Stimulated activated CD4-positive, alpha-beta T cell treated with anti-CD3 and anti-CD28 coated beads, Interleukin-12 subunit alpha, Interleukin-12 subunit beta, amount 100 ng/mL, for 4 hours (primary cell): ENCODE measurements at regions not wholly inside any gene's neighbourhood (a gene's known extent, or its start where the extent isn't known, plus 50 kb on each side); places are given as distances from the start of the nearest gene placed in this dataset.
A peak's percentile ranks its signal among the peaks of the same experiment; 100 is the strongest.

Source experiments
- DNase-seq: peaks from one replicate; pipeline ENCODE4 v3.0.0-alpha.2; 2020

DNA sequence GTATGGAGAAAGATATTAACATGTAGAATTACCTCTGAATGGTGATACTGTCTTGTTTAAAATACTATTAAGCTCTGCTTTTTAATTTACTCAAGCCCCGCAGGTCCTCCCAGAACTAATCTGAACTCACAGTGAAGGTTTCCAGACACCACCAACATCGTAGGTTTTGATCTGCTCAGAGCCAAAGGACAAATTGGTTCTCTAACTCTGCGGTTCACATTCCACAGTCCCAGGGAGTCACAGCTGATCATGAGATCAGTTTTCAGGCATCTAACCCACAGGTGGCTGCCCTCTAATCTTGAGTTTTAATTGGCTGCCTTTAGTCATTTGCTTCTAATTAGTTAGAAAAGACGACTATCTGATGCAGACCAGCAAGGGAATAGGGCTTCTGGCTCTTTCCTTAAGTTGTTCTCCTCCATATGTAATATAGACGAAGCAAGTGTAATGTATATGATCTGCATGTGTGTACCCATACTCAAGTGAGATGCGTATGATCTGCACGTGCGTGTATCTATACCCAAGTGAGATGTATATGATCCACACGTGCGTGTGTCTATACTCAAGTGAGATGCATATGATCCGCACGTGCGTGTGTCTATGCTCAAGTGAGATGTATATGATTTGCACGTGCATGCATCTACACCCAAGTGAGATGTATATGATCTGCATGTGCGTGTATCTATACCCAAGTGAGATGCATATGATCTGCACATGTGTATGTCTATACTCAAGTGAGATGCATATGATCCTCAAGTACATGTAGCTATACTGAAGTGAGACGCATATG is 331.5 kb upstream of the NPVF start:
- no peak for DNase-seq

GRCh38 chr7:25562673-25563182 is 334.4 kb upstream of the NPVF start:
- no peak for DNase-seq

- DNase-seq, result no peak
These were observed 336.7 kb upstream of the NPVF start for GRCh38 chr7:25565002-25565401.

- DNase-seq, result peak; percentile 48
These were observed 337.7 kb upstream of the NPVF start for GRCh38 chr7:25565949-25566348.

DNA sequence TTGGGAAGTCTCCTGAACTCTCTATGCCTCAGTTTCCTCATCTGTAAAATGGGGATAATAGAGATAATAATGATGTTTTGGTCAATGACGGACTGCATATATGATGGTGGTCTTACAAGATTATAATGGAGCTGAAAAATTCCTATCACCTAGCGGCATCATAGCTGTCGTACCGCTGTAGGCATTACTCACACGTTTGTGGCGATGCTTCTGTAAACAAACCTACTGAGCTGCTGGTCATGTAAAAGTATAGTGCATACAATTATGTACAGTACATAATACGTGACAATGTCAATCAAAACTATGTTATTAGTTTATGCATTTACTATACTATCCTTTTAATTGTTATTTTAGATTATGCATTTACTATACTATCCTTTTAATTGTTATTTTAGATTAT is 339.1 kb upstream of the NPVF start:
- DNase-seq, result no peak

DNA sequence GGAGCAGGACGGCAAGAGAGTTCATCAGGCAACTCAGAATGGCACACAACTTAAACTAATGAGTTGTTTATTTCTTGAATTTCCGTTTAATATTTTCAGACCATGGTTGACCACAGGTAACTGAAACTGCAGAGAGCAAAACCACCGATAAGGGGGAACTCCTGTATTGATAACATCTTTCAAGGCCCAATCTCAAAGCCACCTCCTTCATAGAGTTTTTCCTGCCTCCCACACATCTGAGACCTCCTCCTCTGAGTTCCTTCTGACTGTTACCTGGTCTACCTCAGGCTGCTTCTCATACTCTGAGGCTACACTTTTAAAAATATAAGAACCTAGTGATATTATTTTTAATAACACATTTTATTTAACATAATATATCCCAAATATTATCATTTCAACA is 341.5 kb upstream of the NPVF start:
- no peak for DNase-seq

- DNase-seq, result no peak
These were observed 344.1 kb upstream of the NPVF start for GRCh38 chr7:25572423-25572822.

DNA sequence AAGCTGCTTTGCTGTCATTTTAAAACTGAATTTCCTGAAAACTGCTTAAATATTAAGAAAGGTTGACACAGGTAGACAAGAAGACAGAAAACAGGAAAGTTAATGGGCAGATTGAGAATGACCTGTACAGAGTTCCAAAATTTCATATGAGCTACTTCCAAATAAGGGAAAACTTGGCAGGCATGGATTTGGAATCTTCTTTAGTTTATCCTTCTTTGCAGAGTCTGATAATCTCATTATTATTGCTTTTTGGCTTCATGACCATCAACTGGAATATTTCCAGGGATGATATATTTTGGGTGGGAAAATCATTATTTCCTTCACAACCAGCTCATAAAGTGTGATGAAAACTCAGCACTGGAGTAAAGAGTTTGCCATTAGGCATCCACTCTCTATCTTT is 346.5 kb upstream of the NPVF start:
- no peak for DNase-seq

- no peak for DNase-seq
These were observed 347.3 kb upstream of the NPVF start for GRCh38 chr7:25575634-25576033.

DNA sequence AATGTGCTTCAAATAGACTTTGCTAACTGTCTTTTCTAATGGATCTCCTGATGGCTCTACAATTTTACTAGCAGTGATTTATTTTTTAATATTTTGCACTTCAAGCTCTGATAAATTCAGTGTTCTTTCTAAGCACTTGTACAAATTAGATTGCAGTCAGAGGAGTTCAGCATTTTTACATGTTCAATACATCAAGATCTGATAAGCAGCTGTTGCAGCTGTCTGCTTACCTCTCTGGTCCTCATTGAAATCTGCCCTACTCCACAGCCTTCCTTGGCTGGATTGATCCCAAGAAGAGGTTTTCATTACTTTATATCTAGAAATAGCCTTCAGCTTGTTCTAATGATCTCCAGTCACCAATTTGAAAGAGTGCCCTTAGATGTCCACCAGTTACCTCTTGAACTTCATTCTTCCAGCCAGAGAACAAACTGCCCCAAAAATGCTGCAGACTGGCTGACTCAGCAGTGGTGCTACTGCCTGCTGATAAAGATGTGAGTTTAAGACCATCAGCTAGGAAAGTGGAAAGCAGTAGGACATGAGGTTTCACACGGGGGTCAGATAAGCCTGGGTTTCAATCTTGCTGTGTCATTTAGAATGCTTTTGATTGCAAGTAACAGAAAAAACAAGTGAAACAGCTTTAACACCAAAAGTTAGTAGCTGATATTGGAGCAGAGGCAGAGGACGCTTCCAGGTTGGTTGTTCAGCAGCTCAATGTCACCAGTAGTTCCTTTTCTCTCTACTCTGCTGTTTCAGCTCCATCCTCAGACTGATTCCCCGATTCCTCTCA is 350.9 kb upstream of the NPVF start:
- DNase-seq, result no peak

GRCh38 chr7:25579778-25580075 is 351.4 kb upstream of the NPVF start:
- DNase-seq, result no peak

DNA sequence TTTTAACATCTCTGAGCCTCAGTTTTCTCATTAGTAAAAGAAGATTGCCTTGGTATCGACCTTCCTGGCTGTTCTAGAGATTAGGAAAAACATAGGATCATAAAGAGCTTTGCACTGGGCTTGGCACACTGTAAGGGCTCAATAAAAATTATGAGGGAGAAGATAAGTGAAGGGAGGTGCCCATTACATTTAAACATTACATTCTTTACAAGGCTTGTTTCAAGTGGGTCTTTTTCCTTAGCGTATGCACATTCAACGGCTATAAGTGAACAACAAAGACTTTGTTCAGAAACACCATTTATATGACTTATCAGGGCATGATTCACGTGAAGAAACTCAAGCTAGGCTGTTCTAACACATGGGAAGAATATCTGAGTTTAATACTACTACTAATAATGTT is 351.9 kb upstream of the NPVF start:
- DNase-seq, result no peak

GRCh38 chr7:25583621-25584020 is 355.3 kb upstream of the NPVF start:
- no peak for DNase-seq

GRCh38 chr7:25584112-25584938 is 356.0 kb upstream of the NPVF start:
- DNase-seq, result no peak

GRCh38 chr7:25586513-25586912 is 358.2 kb upstream of the NPVF start:
- DNase-seq, result no peak

GRCh38 chr7:25594122-25594521 is 365.8 kb upstream of the NPVF start:
- DNase-seq, result no peak

GRCh38 chr7:25594728-25595127 is 366.4 kb upstream of the NPVF start:
- DNase-seq, result no peak

GRCh38 chr7:25595996-25596395 is 367.7 kb upstream of the NPVF start:
- DNase-seq, result no peak

DNA sequence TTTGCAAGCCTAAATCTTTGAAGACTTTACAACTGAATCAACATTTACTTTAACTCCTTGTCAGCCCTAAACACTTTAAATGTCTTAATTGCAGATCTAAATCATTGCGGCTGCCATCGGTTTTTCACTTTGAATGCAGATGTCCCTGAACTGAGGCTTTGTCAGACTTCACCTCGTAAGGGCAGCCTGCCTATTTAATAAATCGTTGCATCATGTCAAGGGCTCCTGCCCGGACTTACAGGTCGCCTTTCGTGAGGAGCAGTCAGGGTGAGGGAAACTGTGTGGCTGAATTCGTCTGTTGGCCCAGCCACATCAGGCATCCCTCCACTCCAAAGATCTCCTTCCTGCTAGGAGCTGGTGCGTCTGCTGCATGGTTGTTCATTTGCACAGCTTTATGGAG is 368.2 kb upstream of the NPVF start:
- no peak for DNase-seq

DNA sequence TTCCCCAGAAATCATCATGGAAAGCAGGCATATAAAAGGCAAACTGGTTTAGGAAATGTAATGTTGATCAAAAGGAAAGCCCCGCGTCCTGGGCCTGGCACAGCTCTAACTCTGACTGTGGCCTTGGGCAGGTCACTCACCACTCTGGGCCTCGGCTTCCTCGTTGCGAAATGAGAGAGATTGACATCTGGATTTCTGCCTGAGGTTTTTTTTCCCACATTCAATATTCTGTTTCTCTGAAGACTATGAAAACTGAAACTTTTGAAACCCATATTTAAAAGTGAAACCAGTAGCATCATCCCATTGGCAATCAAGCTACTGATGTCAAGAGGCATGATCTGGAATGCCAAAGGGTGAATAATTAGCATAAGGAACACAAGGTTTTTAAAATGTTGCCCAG is 369.7 kb upstream of the NPVF start:
- no peak for DNase-seq

- DNase-seq, result no peak
These were observed 370.5 kb upstream of the NPVF start for GRCh38 chr7:25598765-25599164.

DNA sequence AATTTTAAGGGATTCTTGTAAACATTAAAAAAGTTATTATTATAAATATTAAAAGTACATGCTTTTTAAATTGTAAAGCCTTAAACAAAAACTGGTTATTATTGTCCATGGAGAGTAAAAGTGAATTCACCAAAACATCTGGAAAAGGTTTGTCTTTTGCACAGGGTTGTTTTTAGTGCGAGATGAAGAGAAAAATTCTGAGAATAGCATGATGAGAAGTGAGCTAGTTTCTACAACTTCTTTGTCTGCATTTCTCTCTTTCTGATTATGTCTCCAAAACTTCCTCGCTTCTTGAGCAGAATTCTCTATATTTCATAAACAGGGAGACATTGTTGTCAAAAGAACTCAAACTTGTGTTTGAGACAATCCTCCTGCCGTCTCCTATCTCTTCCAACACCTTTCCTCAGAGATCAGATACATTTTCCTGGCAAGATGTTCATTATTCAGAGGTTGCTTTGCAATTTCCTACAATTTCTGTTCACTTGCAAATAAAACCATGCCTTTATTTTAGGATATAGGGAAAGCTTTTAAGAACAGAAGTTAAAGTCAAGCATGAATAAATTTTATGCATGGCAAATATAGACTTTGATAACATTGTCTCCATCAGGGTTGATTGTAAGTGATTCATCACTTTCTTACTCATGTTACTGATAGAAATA is 372.1 kb upstream of the NPVF start:
- DNase-seq, result no peak
